ENCODE measurements at regions not wholly inside any gene's neighbourhood (a gene's known extent, or its start where the extent isn't known, plus 50 kb on each side); places are given as distances from the start of the nearest gene placed in this dataset.
"Not testable (repeated sequence)": the region's sequence is repeated elsewhere in the genome, so short reads cannot be mapped to it uniquely, and the experiment has no call there.

- DNase-seq = no peak
Measured at GRCh38 chr12:111150921-111151840, 217.7 kb downstream of the PHETA1 start.

- no peak for DNase-seq
Measured at GRCh38 chr12:111150360-111150759, 218.5 kb downstream of the PHETA1 start.

GRCh38 chr12:111149299-111149698 lies 219.6 kb downstream of the PHETA1 start:
- no peak for DNase-seq

- no peak for DNase-seq
Measured at GRCh38 chr12:111148005-111148404, 220.9 kb downstream of the PHETA1 start.

GRCh38 chr12:111143271-111143670 lies 222.9 kb upstream of the MYL2 start:
- DNase-seq = no peak

- DNase-seq = no peak
Measured at GRCh38 chr12:111141205-111141604, 220.8 kb upstream of the MYL2 start.

- no peak for DNase-seq
Measured at GRCh38 chr12:111138016-111138415, 217.6 kb upstream of the MYL2 start.

- no peak for DNase-seq
Measured at GRCh38 chr12:111135293-111135832, 215.0 kb upstream of the MYL2 start.

GRCh38 chr12:111130336-111130735 lies 210.0 kb upstream of the MYL2 start:
- no peak for DNase-seq

- DNase-seq = no peak
Measured at GRCh38 chr12:111129149-111129767, 208.9 kb upstream of the MYL2 start.

GRCh38 chr12:111126331-111126730 lies 206.0 kb upstream of the MYL2 start:
- no peak for DNase-seq

- DNase-seq = no peak
Measured at GRCh38 chr12:111124183-111124582, 203.8 kb upstream of the MYL2 start.

- no peak for DNase-seq
Measured at GRCh38 chr12:111123390-111123789, 203.0 kb upstream of the MYL2 start.

GRCh38 chr12:111122458-111122878 lies 202.1 kb upstream of the MYL2 start:
- DNase-seq = no peak

GRCh38 chr12:111121840-111122239 lies 201.5 kb upstream of the MYL2 start:
- DNase-seq = no peak

GRCh38 chr12:111120578-111120977 lies 200.2 kb upstream of the MYL2 start:
- no peak for DNase-seq

GRCh38 chr12:111117017-111117416 lies 196.6 kb upstream of the MYL2 start:
- DNase-seq = no peak

- not testable (repeated sequence) for DNase-seq
Measured at GRCh38 chr12:111113313-111113712, 192.9 kb upstream of the MYL2 start.

GRCh38 chr12:111112311-111113098 lies 192.1 kb upstream of the MYL2 start:
- no peak for DNase-seq

- no peak for DNase-seq
Measured at GRCh38 chr12:111111681-111112080, 191.3 kb upstream of the MYL2 start.

- DNase-seq = no peak
Measured at GRCh38 chr12:111110556-111110955, 190.2 kb upstream of the MYL2 start.

- DNase-seq = no peak
Measured at GRCh38 chr12:111108726-111109125, 188.3 kb upstream of the MYL2 start.
